ENCODE measurements at regions not wholly inside any gene's neighbourhood (a gene's known extent, or its start where the extent isn't known, plus 50 kb on each side); places are given as distances from the start of the nearest gene placed in this dataset.

- Histone ChIP-seq H3K36me3 (ENCODE audit: control insufficient read depth in 1 of 2, insufficient read depth in 2 of 2, low read length in 2 of 2) (no peaks in the 10 kb centered on the region), H3K27me3 (ENCODE audit: control insufficient read depth in 1 of 2, insufficient read depth in 2 of 2, low read length in 2 of 2) (no peaks in the 10 kb centered on the region), H3K9ac (ENCODE audit: low read depth in 1 of 2, low read length in 2 of 2) (peak overlapping the region; percentile 35 to 55), H3K4me3 (ENCODE audit: low read depth in 1 of 2, low read length in 2 of 2) (peak overlapping the region; percentile 58 to 64), H3K9me3 (ENCODE audit: control insufficient read depth in 1 of 2, low read length in 2 of 2) (no peaks in the 10 kb centered on the region), H3K27ac (ENCODE audit: low read depth, low read length) (no peak overlapping the region), H3K4me1 (ENCODE audit: control insufficient read depth in 1 of 2, insufficient read depth in 2 of 2, low read length in 2 of 2) (peaks cover 4 to 9% of the 10 kb centered on the region in 2 donors)
Measured at GRCh38 chr15:67967871-67968431, 86.2 kb upstream of the PIAS1 start.

GRCh38 chr15:67968564-67968963 lies 85.6 kb upstream of the PIAS1 start:
- Histone ChIP-seq H3K4me1 (ENCODE audit: control insufficient read depth in 1 of 2, insufficient read depth in 2 of 2, low read length in 2 of 2) (peaks cover 4 to 9% of the 10 kb centered on the region in 2 donors), H3K36me3 (ENCODE audit: control insufficient read depth in 1 of 2, insufficient read depth in 2 of 2, low read length in 2 of 2) (no peaks in the 10 kb centered on the region), H3K27me3 (ENCODE audit: control insufficient read depth in 1 of 2, insufficient read depth in 2 of 2, low read length in 2 of 2) (no peaks in the 10 kb centered on the region), H3K27ac (ENCODE audit: low read depth, low read length) (no peak overlapping the region), H3K9me3 (ENCODE audit: control insufficient read depth in 1 of 2, low read length in 2 of 2) (no peaks in the 10 kb centered on the region), H3K9ac (ENCODE audit: low read depth in 1 of 2, low read length in 2 of 2) (no peak overlapping the region), H3K4me3 (ENCODE audit: low read depth in 1 of 2, low read length in 2 of 2) (peak overlapping the region; percentile 58 to 64)

GRCh38 chr15:67968966-67969365 lies 85.1 kb upstream of the PIAS1 start:
- no peaks in the 10 kb centered on the region for H3K27me3 ChIP-seq (ENCODE audit: control insufficient read depth in 1 of 2, insufficient read depth in 2 of 2, low read length in 2 of 2)
- no peaks in the 10 kb centered on the region for H3K36me3 ChIP-seq (ENCODE audit: control insufficient read depth in 1 of 2, insufficient read depth in 2 of 2, low read length in 2 of 2)
- no peak overlapping the region for H3K27ac ChIP-seq (ENCODE audit: low read depth, low read length)
- H3K9me3 ChIP-seq (ENCODE audit: control insufficient read depth in 1 of 2, low read length in 2 of 2): no peaks in the 10 kb centered on the region
- H3K4me3 ChIP-seq (ENCODE audit: low read depth in 1 of 2, low read length in 2 of 2): no peak overlapping the region
- peaks cover 4 to 9% of the 10 kb centered on the region in 2 donors for H3K4me1 ChIP-seq (ENCODE audit: control insufficient read depth in 1 of 2, insufficient read depth in 2 of 2, low read length in 2 of 2)
- H3K9ac ChIP-seq (ENCODE audit: low read depth in 1 of 2, low read length in 2 of 2): no peak overlapping the region

- Histone ChIP-seq H3K4me3 (ENCODE audit: low read depth in 1 of 2, low read length in 2 of 2) (no peak overlapping the region), H3K27me3 (ENCODE audit: control insufficient read depth in 1 of 2, insufficient read depth in 2 of 2, low read length in 2 of 2) (no peaks in the 10 kb centered on the region), H3K36me3 (ENCODE audit: control insufficient read depth in 1 of 2, insufficient read depth in 2 of 2, low read length in 2 of 2) (no peaks in the 10 kb centered on the region), H3K9ac (ENCODE audit: low read depth in 1 of 2, low read length in 2 of 2) (no peak overlapping the region), H3K9me3 (ENCODE audit: control insufficient read depth in 1 of 2, low read length in 2 of 2) (no peaks in the 10 kb centered on the region), H3K4me1 (ENCODE audit: control insufficient read depth in 1 of 2, insufficient read depth in 2 of 2, low read length in 2 of 2) (peaks cover 4 to 9% of the 10 kb centered on the region in 2 donors), H3K27ac (ENCODE audit: low read depth, low read length) (no peak overlapping the region)
Measured at GRCh38 chr15:67969892-67970291, 84.2 kb upstream of the PIAS1 start.

- Histone ChIP-seq H3K4me1 (ENCODE audit: control insufficient read depth in 1 of 2, insufficient read depth in 2 of 2, low read length in 2 of 2) (peaks cover 4 to 9% of the 10 kb centered on the region in 2 donors), H3K36me3 (ENCODE audit: control insufficient read depth in 1 of 2, insufficient read depth in 2 of 2, low read length in 2 of 2) (no peaks in the 10 kb centered on the region), H3K9ac (ENCODE audit: low read depth in 1 of 2, low read length in 2 of 2) (no peak overlapping the region), H3K4me3 (ENCODE audit: low read depth in 1 of 2, low read length in 2 of 2) (no peak overlapping the region), H3K27me3 (ENCODE audit: control insufficient read depth in 1 of 2, insufficient read depth in 2 of 2, low read length in 2 of 2) (no peaks in the 10 kb centered on the region), H3K27ac (ENCODE audit: low read depth, low read length) (no peak overlapping the region), H3K9me3 (ENCODE audit: control insufficient read depth in 1 of 2, low read length in 2 of 2) (no peaks in the 10 kb centered on the region)
Measured at GRCh38 chr15:67972377-67972776, 81.7 kb upstream of the PIAS1 start.

GRCh38 chr15:67973846-67974245 lies 80.3 kb upstream of the PIAS1 start:
- Histone ChIP-seq H3K9ac (ENCODE audit: low read depth in 1 of 2, low read length in 2 of 2) (no peak overlapping the region), H3K27me3 (ENCODE audit: control insufficient read depth in 1 of 2, insufficient read depth in 2 of 2, low read length in 2 of 2) (no peaks in the 10 kb centered on the region), H3K4me3 (ENCODE audit: low read depth in 1 of 2, low read length in 2 of 2) (no peak overlapping the region), H3K9me3 (ENCODE audit: control insufficient read depth in 1 of 2, low read length in 2 of 2) (no peaks in the 10 kb centered on the region), H3K27ac (ENCODE audit: low read depth, low read length) (no peak overlapping the region), H3K4me1 (ENCODE audit: control insufficient read depth in 1 of 2, insufficient read depth in 2 of 2, low read length in 2 of 2) (peaks cover 0 to 3% of the 10 kb centered on the region in 2 donors), H3K36me3 (ENCODE audit: control insufficient read depth in 1 of 2, insufficient read depth in 2 of 2, low read length in 2 of 2) (no peaks in the 10 kb centered on the region)

GRCh38 chr15:67976506-67977073 lies 77.5 kb upstream of the PIAS1 start:
- Histone ChIP-seq H3K27me3 (ENCODE audit: control insufficient read depth in 1 of 2, insufficient read depth in 2 of 2, low read length in 2 of 2) (no peaks in the 10 kb centered on the region), H3K4me3 (ENCODE audit: low read depth in 1 of 2, low read length in 2 of 2) (no peak overlapping the region), H3K4me1 (ENCODE audit: control insufficient read depth in 1 of 2, insufficient read depth in 2 of 2, low read length in 2 of 2) (no peaks in the 10 kb centered on the region), H3K27ac (ENCODE audit: low read depth, low read length) (no peak overlapping the region), H3K9me3 (ENCODE audit: control insufficient read depth in 1 of 2, low read length in 2 of 2) (no peaks in the 10 kb centered on the region), H3K9ac (ENCODE audit: low read depth in 1 of 2, low read length in 2 of 2) (no peak overlapping the region), H3K36me3 (ENCODE audit: control insufficient read depth in 1 of 2, insufficient read depth in 2 of 2, low read length in 2 of 2) (no peaks in the 10 kb centered on the region)

- no peak overlapping the region for H3K9ac ChIP-seq (ENCODE audit: low read depth in 1 of 2, low read length in 2 of 2)
- no peaks in the 10 kb centered on the region for H3K36me3 ChIP-seq (ENCODE audit: control insufficient read depth in 1 of 2, insufficient read depth in 2 of 2, low read length in 2 of 2)
- H3K27me3 ChIP-seq (ENCODE audit: control insufficient read depth in 1 of 2, insufficient read depth in 2 of 2, low read length in 2 of 2): no peaks in the 10 kb centered on the region
- H3K4me3 ChIP-seq (ENCODE audit: low read depth in 1 of 2, low read length in 2 of 2): no peak overlapping the region
- H3K9me3 ChIP-seq (ENCODE audit: control insufficient read depth in 1 of 2, low read length in 2 of 2): no peaks in the 10 kb centered on the region
- no peaks in the 10 kb centered on the region for H3K4me1 ChIP-seq (ENCODE audit: control insufficient read depth in 1 of 2, insufficient read depth in 2 of 2, low read length in 2 of 2)
- no peak overlapping the region for H3K27ac ChIP-seq (ENCODE audit: low read depth, low read length)
Measured at GRCh38 chr15:67977414-67978089, 76.6 kb upstream of the PIAS1 start.

- Histone ChIP-seq H3K4me1 (ENCODE audit: control insufficient read depth in 1 of 2, insufficient read depth in 2 of 2, low read length in 2 of 2) (no peaks in the 10 kb centered on the region), H3K36me3 (ENCODE audit: control insufficient read depth in 1 of 2, insufficient read depth in 2 of 2, low read length in 2 of 2) (no peaks in the 10 kb centered on the region), H3K27ac (ENCODE audit: low read depth, low read length) (no peak overlapping the region), H3K4me3 (ENCODE audit: low read depth in 1 of 2, low read length in 2 of 2) (no peak overlapping the region), H3K27me3 (ENCODE audit: control insufficient read depth in 1 of 2, insufficient read depth in 2 of 2, low read length in 2 of 2) (no peaks in the 10 kb centered on the region), H3K9me3 (ENCODE audit: control insufficient read depth in 1 of 2, low read length in 2 of 2) (no peaks in the 10 kb centered on the region), H3K9ac (ENCODE audit: low read depth in 1 of 2, low read length in 2 of 2) (no peak overlapping the region)
Measured at GRCh38 chr15:67979281-67979680, 74.8 kb upstream of the PIAS1 start.

- no peaks in the 10 kb centered on the region for H3K36me3 ChIP-seq (ENCODE audit: control insufficient read depth in 1 of 2, insufficient read depth in 2 of 2, low read length in 2 of 2)
- no peaks in the 10 kb centered on the region for H3K9me3 ChIP-seq (ENCODE audit: control insufficient read depth in 1 of 2, low read length in 2 of 2)
- no peak overlapping the region for H3K9ac ChIP-seq (ENCODE audit: low read depth in 1 of 2, low read length in 2 of 2)
- no peak overlapping the region for H3K27ac ChIP-seq (ENCODE audit: low read depth, low read length)
- no peaks in the 10 kb centered on the region for H3K4me1 ChIP-seq (ENCODE audit: control insufficient read depth in 1 of 2, insufficient read depth in 2 of 2, low read length in 2 of 2)
- H3K4me3 ChIP-seq (ENCODE audit: low read depth in 1 of 2, low read length in 2 of 2): no peak overlapping the region
- no peaks in the 10 kb centered on the region for H3K27me3 ChIP-seq (ENCODE audit: control insufficient read depth in 1 of 2, insufficient read depth in 2 of 2, low read length in 2 of 2)
Measured at GRCh38 chr15:67980171-67980570, 73.9 kb upstream of the PIAS1 start.

Measured in duodenal mucosa (tissue), 2 donors.